GM21786 (cell line): ENCODE measurements at regions not wholly inside any gene's neighbourhood (a gene's known extent, or its start where the extent isn't known, plus 50 kb on each side); places are given as distances from the start of the nearest gene placed in this dataset.
"Not testable (repeated sequence)": the region's sequence is repeated elsewhere in the genome, so short reads cannot be mapped to it uniquely, and the experiment has no call there.

ENCODE experiments used
- ATAC-seq: cut with Tn5 transposase; IDR thresholded peaks from one replicate; pipeline ENCODE4 v1.9.1; 2021; ENCODE audit not compliant: unreplicated experiment

- ATAC-seq, result no peak
Measured at GRCh38 chr6:141790921-141791320, 341.8 kb upstream of the GJE1 start.

- no peak for ATAC-seq
Measured at GRCh38 chr6:141788096-141788495, 344.6 kb upstream of the GJE1 start.

GRCh38 chr6:141783585-141783984 is 349.1 kb upstream of the GJE1 start:
- ATAC-seq, result no peak

- ATAC-seq, result no peak
Measured at GRCh38 chr6:141780296-141780695, 352.4 kb upstream of the GJE1 start.

GRCh38 chr6:141764388-141764787 is 368.3 kb upstream of the GJE1 start:
- no peak for ATAC-seq

GRCh38 chr6:141758430-141758829 is 374.3 kb upstream of the GJE1 start:
- ATAC-seq, result no peak

- no peak for ATAC-seq
Measured at GRCh38 chr6:141753180-141753579, 379.5 kb upstream of the GJE1 start.

GRCh38 chr6:141752677-141753076 is 380.0 kb upstream of the GJE1 start:
- peak; percentile 91 for ATAC-seq

- not testable (repeated sequence) for ATAC-seq
Measured at GRCh38 chr6:141746324-141746723, 386.4 kb upstream of the GJE1 start.

- ATAC-seq, result no peak
Measured at GRCh38 chr6:141744971-141745370, 387.8 kb upstream of the GJE1 start.

- no peak for ATAC-seq
Measured at GRCh38 chr6:141744194-141744925, 388.4 kb upstream of the GJE1 start.

GRCh38 chr6:141736104-141736503 is 396.6 kb upstream of the GJE1 start:
- no peak for ATAC-seq

- ATAC-seq, result no peak
Measured at GRCh38 chr6:141735126-141735525, 397.6 kb upstream of the GJE1 start.

- ATAC-seq, result no peak
Measured at GRCh38 chr6:141734071-141734840, 398.5 kb upstream of the GJE1 start.

GRCh38 chr6:141729146-141729545 is 403.6 kb upstream of the GJE1 start:
- ATAC-seq, result no peak

GRCh38 chr6:141728330-141728729 is 404.4 kb upstream of the GJE1 start:
- no peak for ATAC-seq

GRCh38 chr6:141726248-141726647 is 406.5 kb upstream of the GJE1 start:
- ATAC-seq, result no peak

- no peak for ATAC-seq
Measured at GRCh38 chr6:141724731-141725130, 408.0 kb upstream of the GJE1 start.

- no peak for ATAC-seq
Measured at GRCh38 chr6:141719476-141719875, 413.2 kb upstream of the GJE1 start.

- no peak for ATAC-seq
Measured at GRCh38 chr6:141705431-141705830, 427.3 kb upstream of the GJE1 start.

GRCh38 chr6:141704151-141704550 is 428.6 kb upstream of the GJE1 start:
- no peak for ATAC-seq

GRCh38 chr6:141701732-141702131 is 431.0 kb upstream of the GJE1 start:
- ATAC-seq, result no peak
